GM12873 (cell line): ENCODE measurements at regions not wholly inside any gene's neighbourhood (a gene's known extent, or its start where the extent isn't known, plus 50 kb on each side); places are given as distances from the start of the nearest gene placed in this dataset.

ENCODE experiments used
- TF ChIP-seq, protein P1 (sequence below): IDR thresholded peaks from 2 replicates; pipeline ENCODE4 v1.5.1; 2012; ENCODE audit warnings: low read depth, mild to moderate bottlenecking, moderate library complexity, low read length, control low read depth; ENCODE audit not compliant: insufficient read depth; ENCODE audit errors: missing control alignments

DNA sequence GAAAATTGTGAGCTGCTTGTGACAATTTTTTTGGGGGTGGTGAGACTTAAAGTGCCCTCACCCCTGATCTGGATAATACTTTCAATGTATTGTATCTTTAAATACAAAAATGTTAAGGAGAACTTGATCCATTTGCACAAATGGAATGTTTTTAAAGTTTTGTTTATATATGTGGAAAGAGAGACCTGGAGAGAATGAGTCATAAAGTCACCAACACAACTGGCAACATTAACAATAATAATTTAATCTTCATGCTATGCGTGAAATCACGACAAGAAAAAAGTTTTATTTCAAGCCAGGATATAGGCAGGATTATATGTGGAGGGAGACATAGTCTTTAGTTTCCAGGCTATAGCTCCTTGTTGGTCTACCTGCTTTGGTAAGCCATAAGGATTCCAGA is 537.5 kb downstream of the GPAM start:
- TF ChIP-seq, protein P1, sequence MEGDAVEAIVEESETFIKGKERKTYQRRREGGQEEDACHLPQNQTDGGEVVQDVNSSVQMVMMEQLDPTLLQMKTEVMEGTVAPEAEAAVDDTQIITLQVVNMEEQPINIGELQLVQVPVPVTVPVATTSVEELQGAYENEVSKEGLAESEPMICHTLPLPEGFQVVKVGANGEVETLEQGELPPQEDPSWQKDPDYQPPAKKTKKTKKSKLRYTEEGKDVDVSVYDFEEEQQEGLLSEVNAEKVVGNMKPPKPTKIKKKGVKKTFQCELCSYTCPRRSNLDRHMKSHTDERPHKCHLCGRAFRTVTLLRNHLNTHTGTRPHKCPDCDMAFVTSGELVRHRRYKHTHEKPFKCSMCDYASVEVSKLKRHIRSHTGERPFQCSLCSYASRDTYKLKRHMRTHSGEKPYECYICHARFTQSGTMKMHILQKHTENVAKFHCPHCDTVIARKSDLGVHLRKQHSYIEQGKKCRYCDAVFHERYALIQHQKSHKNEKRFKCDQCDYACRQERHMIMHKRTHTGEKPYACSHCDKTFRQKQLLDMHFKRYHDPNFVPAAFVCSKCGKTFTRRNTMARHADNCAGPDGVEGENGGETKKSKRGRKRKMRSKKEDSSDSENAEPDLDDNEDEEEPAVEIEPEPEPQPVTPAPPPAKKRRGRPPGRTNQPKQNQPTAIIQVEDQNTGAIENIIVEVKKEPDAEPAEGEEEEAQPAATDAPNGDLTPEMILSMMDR: no peak

DNA sequence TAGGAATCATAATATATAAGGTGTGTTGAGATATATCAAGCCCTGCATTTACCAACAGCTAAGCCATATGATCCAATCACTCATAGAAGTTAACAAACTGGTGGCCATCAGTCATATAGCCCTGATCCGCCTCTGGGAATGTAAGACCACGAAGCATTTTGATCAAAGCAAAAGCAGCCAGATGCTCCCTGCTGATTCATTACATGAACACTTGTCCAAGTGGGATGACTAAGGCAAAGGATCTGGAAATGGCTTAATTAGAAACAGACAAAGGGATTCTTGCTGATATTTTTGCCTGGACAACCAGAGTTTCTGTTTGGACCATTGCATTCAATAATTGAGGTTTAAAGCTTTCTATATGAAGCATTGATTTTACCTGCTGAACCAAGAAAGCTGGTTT is 535.5 kb downstream of the GPAM start:
- TF ChIP-seq, protein P1: no peak

DNA sequence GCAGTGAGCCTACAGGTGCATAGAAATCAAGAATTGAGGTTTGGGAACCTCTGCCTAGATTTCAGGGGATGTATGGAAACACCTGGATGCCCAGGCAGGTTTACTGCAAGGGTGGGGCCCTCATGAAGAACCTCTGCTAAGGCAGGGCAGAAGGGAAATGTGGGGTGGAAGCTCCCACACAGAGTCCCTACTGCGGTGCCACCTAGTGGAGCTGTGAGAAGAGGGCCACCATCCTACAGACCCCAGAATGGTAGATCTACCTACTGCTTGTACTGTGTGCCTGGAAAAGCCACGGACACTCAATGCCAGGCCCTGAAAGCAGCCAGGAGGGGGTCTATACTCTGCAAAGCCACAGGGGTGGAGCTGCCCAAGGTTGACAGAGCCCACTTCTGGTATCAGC is 533.5 kb downstream of the GPAM start:
- TF ChIP-seq, protein P1: peak; percentile 44

DNA sequence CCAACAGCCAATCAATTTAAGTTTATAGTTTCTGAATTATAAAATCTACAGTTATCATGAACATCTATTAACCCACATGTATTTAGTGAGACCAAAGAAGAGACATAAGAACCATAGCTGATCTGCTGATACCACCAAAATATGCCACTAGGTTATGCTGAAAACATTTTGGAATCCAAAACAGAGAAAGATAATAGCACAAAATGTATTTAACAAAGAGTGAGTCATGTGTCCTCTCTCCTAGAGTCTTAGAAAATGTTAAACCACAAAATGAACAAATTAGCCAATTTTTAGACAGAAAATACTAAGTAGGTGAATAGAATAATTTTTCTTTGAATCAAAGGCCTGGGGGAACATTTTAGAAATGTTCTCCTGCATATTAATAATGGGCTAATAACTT is 527.5 kb downstream of the GPAM start:
- TF ChIP-seq, protein P1: no peak

DNA sequence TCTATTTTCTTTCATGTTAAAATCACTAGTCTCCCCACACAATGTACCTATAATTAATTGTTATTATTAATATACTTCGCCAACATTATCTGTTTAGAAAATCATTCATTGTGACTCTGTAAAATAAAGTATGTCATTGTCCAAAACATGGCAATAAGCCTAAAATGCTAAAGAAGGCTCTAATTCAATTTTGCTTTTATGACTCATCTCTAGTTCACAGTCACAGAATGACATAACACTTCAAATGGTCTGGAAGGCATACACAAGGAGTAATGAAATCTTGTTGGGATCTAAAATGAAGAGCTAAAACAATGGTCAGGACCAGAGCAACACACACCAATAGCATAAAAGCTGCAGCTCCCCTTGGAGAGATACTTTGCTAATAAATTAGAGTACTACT is 505.8 kb downstream of the GPAM start:
- TF ChIP-seq, protein P1: no peak

DNA sequence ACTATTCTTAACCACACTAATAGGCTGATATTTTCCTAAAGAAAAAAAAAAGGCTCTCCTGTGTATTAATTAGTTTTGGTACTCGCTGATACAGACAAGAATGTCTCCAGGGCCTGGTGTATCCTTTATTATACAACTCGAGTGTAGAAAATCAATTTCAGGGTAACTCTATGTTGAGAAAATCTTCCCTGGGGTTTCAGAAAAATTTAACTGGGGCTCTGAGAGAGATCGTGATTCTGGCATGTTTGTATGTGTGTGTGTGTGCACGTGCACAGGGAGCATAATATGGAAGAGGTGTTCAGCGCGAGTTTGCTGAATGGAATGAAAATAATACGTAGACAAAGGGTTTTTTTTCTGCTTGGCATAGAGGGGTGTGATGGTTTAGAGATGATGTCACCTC is 496.8 kb downstream of the GPAM start:
- TF ChIP-seq, protein P1: no peak

DNA sequence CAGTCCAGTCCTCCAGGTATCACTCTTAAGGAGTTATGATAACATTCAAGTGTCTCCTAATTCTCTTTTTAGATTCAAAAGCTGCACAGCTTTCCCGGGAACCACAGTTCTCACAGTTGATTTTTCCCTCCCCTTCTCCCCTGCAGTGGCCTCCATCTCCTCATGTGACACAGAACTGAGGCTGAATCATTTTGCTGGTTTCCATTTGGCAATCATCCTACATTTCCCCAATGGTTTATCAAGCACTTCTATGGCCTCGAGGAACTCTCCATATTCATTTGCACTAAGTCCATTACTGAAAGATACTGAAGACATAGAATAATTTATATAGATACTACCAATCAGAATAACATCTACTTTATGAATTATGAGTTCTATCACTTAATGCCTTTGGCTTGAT is 484.9 kb downstream of the GPAM start:
- TF ChIP-seq, protein P1: no peak
